ENCODE measurements at regions not wholly inside any gene's neighbourhood (a gene's known extent, or its start where the extent isn't known, plus 50 kb on each side); places are given as distances from the start of the nearest gene placed in this dataset.

DNA sequence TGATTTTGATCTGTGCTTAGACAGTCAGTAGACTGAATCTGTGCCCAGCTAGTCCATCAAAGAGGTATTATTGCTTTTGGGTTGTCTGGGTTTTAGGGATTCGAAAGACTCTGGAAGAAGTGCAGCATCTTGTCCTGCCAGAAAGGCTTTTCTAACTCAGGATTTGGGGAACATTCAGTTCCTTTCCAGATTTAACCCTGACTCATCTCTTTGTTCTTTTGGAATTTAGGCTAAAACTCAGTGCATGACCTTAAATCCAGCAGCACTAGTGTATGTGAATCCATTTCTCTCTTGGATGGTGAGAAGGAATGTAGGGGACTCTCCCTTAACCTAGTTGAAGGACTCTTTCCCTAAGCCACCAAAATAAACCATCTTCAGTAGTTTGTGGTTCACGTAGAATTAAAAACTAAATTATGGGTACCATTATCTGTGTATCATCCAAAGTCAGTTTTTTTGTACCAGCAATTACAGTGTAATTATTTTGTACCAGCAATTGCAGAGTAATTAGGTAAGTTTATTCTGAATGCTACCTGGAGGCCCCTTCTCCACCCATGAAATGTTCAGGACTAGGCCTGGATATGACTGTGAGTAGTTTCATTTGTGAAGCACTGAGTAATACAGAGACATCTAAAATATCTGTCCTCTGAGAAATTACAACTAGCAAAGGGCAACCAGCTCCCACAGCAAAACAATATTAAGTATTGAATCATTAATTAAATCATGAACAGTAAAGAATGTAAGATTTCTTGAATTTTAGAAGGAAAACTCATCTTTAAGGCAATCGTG lies 384.0 kb downstream of the TMA16 start:
- DNase-seq: no peak

DNA sequence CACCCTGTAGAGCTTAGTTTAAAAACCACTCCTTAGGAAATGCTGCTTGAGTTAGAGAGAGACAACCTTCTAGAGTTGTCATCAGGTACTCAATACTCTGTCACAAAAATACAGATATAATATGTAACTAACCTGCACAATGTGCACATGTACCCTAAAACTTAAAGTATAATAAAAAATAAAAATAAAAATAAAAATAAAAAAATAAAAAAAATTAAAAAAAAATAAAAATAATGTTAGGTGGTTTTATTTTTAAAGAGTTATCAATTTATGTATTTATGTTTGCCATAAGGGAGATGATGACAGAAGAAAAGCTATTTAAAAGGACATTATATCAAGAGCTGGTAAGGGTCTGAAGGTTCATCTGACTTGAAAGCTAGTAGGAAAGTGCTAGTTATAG lies 397.9 kb downstream of the TMA16 start:
- DNase-seq: no peak

DNA sequence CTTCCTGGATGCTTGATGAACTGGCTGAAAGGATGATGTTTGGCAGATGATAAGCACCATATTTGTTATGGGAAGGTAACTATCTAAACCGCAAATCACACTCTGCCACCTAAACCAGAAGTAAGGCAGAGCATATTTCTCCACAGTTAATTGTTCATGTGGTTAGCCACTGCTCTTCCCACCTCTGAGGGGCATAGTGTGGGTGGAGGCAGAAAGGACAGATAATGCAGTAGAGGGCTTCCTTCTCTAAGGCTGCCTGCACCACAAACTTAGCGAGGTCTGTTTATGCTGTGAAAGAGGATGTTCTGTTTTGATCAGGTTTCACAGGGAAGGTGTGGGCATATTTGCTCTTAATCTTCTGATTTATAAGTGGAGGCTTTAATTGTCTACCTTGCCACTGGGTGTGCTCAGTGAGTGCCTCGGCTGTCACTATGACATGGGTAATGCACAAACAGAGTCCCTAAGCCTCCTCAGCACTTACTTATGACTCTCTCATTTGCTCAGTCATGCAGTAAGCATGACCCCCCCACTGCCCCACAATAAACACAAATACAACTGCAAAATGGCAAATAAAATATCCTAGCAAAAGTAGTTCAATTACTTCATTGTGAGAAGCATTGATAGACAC lies 401.0 kb downstream of the TMA16 start:
- DNase-seq: no peak

- no peak for DNase-seq
These were observed 406.8 kb downstream of the TMA16 start for GRCh38 chr4:163901319-163901718.

DNA sequence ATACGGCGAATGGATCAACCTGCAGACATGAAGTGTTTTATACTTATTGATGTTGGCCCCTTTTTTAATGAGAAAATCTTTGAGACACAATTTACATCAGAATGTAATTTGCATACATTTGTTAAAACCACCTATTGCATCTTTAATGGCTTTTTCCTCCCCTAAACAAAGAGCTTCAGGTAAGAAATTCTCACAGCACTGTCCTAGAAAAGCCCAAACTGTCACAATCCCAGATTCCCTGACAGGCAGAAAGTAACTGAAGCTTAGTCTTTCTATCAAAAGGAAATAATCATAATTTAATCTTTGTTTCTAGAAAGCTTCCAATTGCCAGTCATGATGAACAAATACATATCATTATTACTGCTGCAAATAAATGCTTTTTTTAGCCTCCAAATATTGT lies 407.9 kb downstream of the TMA16 start:
- DNase-seq: no peak

DNA sequence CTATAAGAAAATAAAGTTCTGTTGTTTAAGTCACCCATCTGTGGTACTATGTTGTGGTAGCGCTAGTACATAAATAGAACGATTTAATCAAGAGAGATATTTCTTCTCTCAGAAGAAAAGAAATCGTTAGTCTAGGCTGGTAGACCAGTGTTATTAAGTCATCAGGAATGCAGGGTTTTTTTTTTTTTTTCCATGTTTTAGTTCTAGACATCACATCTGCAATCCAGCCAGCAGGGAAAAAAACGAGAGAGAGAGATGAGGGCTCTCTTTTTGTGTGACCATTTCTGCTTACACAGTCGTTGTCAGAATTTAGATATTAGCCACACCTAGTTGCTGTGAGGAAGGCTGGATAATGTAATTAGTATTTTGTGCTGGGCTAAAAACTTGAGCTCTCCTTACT lies 417.4 kb downstream of the TMA16 start:
- DNase-seq: no peak

DNA sequence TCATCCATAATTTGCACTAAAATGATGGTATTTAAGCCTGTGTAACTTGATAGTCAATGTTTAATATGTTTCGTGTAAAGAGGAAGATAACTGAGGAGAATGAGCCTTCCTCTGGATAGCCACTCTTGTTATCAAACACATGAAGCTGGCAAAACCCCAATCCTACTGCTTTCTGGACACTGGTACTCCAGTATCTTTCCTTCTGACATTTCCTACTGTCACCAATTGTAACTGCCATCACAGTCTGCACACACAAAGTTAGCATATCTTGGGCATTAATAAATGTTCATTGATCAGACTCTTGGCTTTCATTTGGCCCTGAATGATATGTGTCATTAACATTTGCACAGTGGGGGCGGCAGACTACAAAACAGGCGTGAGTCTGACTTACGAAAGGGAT lies 419.1 kb downstream of the TMA16 start:
- DNase-seq: no peak

DNA sequence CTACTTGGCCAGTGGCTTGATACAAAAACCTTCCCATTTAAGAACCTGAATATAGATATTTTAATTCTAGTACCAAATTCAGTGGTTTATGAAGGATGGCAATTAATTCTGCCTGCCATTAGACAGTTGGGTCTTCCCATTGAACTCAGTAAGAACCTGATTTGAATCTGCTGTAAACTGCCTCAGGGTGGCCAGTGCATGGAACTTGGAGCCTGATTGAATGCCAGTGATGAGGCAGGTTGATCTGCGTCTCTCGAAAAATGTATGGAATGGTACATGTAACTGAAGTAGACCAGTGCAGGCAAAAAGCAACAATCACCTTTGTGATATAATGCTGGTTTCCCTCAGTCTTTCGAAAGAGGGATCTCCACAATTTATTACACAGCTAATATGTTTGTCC lies 421.4 kb downstream of the TMA16 start:
- no peak for DNase-seq

- DNase-seq: no peak
These were observed 425.9 kb downstream of the TMA16 start for GRCh38 chr4:163920426-163920825.

- no peak for DNase-seq
These were observed 427.8 kb downstream of the TMA16 start for GRCh38 chr4:163922302-163922701.

- DNase-seq: no peak
These were observed 428.6 kb downstream of the TMA16 start for GRCh38 chr4:163923092-163923491.

GRCh38 chr4:163930086-163930485 lies 435.6 kb downstream of the TMA16 start:
- no peak for DNase-seq

- no peak for DNase-seq
These were observed 438.0 kb downstream of the TMA16 start for GRCh38 chr4:163932504-163932903.

- DNase-seq: no peak
These were observed 445.1 kb downstream of the TMA16 start for GRCh38 chr4:163939597-163939996.

- no peak for DNase-seq
These were observed 446.9 kb downstream of the TMA16 start for GRCh38 chr4:163941221-163941905.

GRCh38 chr4:163948920-163949455 lies 454.5 kb downstream of the TMA16 start:
- no peak for DNase-seq

- DNase-seq: no peak
These were observed 455.6 kb downstream of the TMA16 start for GRCh38 chr4:163949976-163950601.

GRCh38 chr4:163955288-163955687 lies 460.8 kb downstream of the TMA16 start:
- no peak for DNase-seq

GRCh38 chr4:163958751-163959150 lies 464.3 kb downstream of the TMA16 start:
- DNase-seq: no peak

DNA sequence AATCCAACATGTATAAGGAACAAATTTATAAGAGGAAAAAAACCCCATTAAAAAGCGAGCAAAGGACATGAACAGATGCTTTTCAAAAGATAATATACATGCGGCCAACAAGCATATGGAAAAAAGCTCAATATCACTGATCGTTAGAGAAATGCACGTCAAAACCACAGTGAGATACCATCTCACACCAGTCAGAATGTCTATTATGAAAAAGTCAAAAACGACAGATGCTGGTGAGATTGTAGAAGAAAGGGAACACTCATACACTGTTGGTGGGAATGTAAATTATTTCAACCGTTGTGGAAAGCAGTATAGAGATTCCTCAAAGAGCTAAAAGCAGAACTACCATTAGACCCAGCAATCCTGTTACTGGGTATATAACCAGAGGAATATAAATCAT lies 465.4 kb downstream of the TMA16 start:
- no peak for DNase-seq

GRCh38 chr4:163966612-163967011 lies 472.1 kb downstream of the TMA16 start:
- DNase-seq: no peak

DNA sequence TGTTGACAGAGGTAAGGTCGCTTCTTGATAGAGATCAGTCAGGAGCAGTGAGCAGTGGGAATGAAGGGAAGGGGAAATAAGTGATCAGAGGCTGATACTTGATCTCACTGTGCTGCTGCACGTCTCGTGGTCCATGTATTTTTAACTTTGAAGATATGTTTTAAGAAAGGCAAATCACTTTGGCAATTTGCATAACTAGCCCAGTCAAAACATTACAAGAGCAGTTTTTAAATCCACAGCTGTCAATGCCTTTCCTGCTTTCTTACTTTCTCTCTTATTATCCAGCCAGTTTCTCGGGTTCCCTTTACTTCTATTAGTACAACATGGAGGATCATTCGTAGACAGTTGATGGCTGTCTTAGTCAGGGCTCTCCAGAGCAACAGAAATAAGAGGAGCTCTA lies 472.8 kb downstream of the TMA16 start:
- no peak for DNase-seq

GRCh38 chr4:163967710-163968109 lies 473.2 kb downstream of the TMA16 start:
- DNase-seq: no peak
